ENCODE measurements at regions not wholly inside any gene's neighbourhood (a gene's known extent, or its start where the extent isn't known, plus 50 kb on each side); places are given as distances from the start of the nearest gene placed in this dataset.

DNA sequence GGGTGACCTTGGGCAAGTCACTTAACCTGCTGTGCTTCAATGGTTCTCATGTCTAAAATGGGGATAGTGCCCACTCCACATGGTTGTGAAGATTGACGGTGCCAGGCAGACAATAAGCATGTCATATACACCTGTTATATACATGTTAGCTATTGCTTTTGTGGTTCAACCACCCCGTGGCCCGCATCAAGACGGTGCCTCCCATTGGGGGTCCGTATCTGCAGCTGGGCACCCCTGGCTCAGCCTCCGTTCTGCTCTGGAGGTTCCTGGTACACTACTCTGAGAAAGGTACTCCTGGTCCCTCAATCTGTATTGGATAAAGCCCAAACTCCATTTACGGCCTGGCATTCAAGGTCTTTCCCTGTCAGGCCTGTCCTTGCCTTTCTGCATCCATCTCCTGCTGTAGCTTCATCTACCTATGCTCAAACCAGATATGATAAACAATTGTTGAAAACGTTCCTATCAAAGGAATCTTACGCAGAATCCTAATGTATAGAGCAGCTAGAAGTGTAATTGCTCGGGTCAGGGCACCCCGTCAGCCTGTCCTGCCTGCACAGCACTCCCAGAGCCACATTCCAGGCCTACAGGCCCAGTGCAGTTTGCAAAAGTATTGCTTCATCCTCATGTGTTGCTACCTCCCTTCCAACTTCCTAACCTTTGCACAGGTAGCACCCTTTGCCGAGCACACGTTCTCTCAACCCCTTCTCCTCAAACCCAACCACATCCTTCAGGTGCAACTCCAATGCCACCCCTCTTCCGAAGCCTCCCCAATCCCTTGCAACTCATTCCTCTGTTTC is 194.9 kb downstream of the BCR start:
- TF ChIP-seq, protein P1, sequence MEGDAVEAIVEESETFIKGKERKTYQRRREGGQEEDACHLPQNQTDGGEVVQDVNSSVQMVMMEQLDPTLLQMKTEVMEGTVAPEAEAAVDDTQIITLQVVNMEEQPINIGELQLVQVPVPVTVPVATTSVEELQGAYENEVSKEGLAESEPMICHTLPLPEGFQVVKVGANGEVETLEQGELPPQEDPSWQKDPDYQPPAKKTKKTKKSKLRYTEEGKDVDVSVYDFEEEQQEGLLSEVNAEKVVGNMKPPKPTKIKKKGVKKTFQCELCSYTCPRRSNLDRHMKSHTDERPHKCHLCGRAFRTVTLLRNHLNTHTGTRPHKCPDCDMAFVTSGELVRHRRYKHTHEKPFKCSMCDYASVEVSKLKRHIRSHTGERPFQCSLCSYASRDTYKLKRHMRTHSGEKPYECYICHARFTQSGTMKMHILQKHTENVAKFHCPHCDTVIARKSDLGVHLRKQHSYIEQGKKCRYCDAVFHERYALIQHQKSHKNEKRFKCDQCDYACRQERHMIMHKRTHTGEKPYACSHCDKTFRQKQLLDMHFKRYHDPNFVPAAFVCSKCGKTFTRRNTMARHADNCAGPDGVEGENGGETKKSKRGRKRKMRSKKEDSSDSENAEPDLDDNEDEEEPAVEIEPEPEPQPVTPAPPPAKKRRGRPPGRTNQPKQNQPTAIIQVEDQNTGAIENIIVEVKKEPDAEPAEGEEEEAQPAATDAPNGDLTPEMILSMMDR (IDR thresholded peaks at IDR 0.05; ENCODE audit: low read depth, low read length): no peak
- H3K4me3 ChIP-seq (ENCODE audit: low read depth, low read length): no peak overlapping the region

- no peak overlapping the region for H3K4me3 ChIP-seq (ENCODE audit: low read depth, low read length)
These were observed 193.3 kb downstream of the BCR start for GRCh38 chr22:23373601-23374000.

DNA sequence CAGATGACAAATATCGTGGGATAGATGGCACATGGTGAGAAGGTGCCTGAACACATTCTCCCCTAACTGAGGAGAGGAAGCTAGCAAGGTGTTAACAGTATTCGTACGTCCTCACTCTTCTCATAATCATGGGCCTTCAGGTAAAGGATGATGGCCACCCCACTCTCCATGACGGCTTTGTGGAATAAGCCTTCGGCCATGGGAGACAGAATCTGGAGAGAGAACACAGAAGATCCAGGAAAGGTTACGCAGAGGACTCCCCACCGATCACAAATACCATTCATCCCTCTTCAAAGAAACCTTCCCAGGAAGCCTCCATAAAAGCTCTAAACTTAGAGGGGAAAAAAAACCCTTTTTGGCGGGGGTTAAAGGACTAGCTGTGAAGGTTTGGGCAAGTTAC is 189.9 kb downstream of the BCR start:
- TF ChIP-seq, protein P1 (IDR thresholded peaks at IDR 0.05; ENCODE audit: low read depth, low read length): no peak
- H3K4me3 ChIP-seq (ENCODE audit: low read depth, low read length): no peak overlapping the region

More at GRCh38 chr22:23373601-23374000, 193.3 kb downstream of the BCR start:
- TF ChIP-seq, protein P1 (IDR thresholded peaks at IDR 0.05; ENCODE audit: low read depth, low read length): no peak

- H3K4me3 ChIP-seq (ENCODE audit: low read depth, low read length): no peak overlapping the region
- TF ChIP-seq, protein P1 (IDR thresholded peaks at IDR 0.05; ENCODE audit: low read depth, low read length): no peak
These were observed 188.9 kb downstream of the BCR start for GRCh38 chr22:23369054-23369685.

All from WI38 (cell line).